H1 (cell line): ENCODE measurements at regions not wholly inside any gene's neighbourhood (a gene's known extent, or its start where the extent isn't known, plus 50 kb on each side); places are given as distances from the start of the nearest gene placed in this dataset.
"Not testable (repeated sequence)": the region's sequence is repeated elsewhere in the genome, so short reads cannot be mapped to it uniquely, and the experiment has no call there.

Experiments used
- CTCF ChIA-PET: fragments of 300-600 bp; sonication (Branson Sonifier 250); formaldehyde crosslinking; loops from one replicate; lab custom pipeline; 2021; ENCODE audit not compliant: partially characterized antibody; lab: Charles Lee
- POLR2A ChIA-PET: fragments of 300-600 bp; sonication (Branson Sonifier 250); formaldehyde crosslinking; loops from one replicate; lab custom pipeline; 2021; ENCODE audit warnings: inconsistent platforms; ENCODE audit not compliant: partially characterized antibody; lab: Charles Lee
- DNase-seq, 2 experiments: peaks; one replicate each; pipeline versions ENCODE4 v3.0.0 to v3.0.0-alpha.2; 2010 to 2022; ENCODE audit warnings: low spot score in 2 of 2, low read depth in 1 of 2, mixed read lengths in 1 of 2
- FAIRE-seq: peaks from 2 replicates; lab custom pipeline; 2011; peaks lifted over from hg19 to GRCh38; lab: Jason Lieb, UNC
- H2AFZ ChIP-seq: 2 replicates; pipeline ENCODE4 v1.8.1; 2012; ENCODE audit warnings: low read length, inconsistent platforms
- H2AK5ac ChIP-seq: 2 replicates; pipeline ENCODE4 v1.6.1; 2013; ENCODE audit warnings: low read depth, low read length
- H2BK120ac ChIP-seq: replicated peaks from 2 replicates; pipeline ENCODE3; 2013; ENCODE audit warnings: low read depth, low read length, inconsistent platforms
- H2BK12ac ChIP-seq: 2 replicates; pipeline ENCODE4 v1.6.1; 2013; ENCODE audit warnings: low read depth, low read length
- H2BK15ac ChIP-seq: 2 replicates; pipeline ENCODE4 v1.6.1; 2013; ENCODE audit warnings: low read length
- H2BK20ac ChIP-seq: 2 replicates; pipeline ENCODE4 v1.6.1; 2013; ENCODE audit warnings: low read length
- H2BK5ac ChIP-seq: 2 replicates; pipeline ENCODE4 v1.6.1; 2013; ENCODE audit warnings: low read depth, low read length
- H3K14ac ChIP-seq: 2 replicates; pipeline ENCODE4 v1.6.1; 2013; ENCODE audit warnings: inconsistent platforms; ENCODE audit not compliant: insufficient read length
- H3K18ac ChIP-seq: 2 replicates; pipeline ENCODE4 v1.6.1; 2013; ENCODE audit warnings: low read length; ENCODE audit errors: extremely low read depth
- H3K23ac ChIP-seq: 2 replicates; pipeline ENCODE4 v1.6.1; 2013; ENCODE audit warnings: inconsistent platforms; ENCODE audit not compliant: insufficient read length
- H3K23me2 ChIP-seq: 2 replicates; pipeline ENCODE4 v1.6.1; 2013; ENCODE audit warnings: low read depth, low read length
- H3K27ac ChIP-seq: 2 replicates; pipeline ENCODE4 v1.6.1; 2011; ENCODE audit warnings: low read depth, low read length, inconsistent platforms
- H3K27me3 ChIP-seq, 4 experiments: replicated peaks in 1 of 4; 1 replicate in 1 of 4; 2 replicates in 3 of 4; pipeline versions ENCODE4 v1.6.1 to v1.8.1; 2011 to 2013; ENCODE audit warnings: low read length in 3 of 4, mild to moderate bottlenecking in 3 of 4, inconsistent platforms in 2 of 4, mixed read lengths in 2 of 4, moderate library complexity in 1 of 4; ENCODE audit not compliant: control insufficient read depth in 3 of 4, insufficient read depth in 3 of 4; ENCODE audit errors: extremely low read depth in 1 of 4
- H3K36me3 ChIP-seq, 4 experiments: 2 replicates each; pipeline versions ENCODE4 v1.6.1 to v1.8.1; 2011 to 2013; ENCODE audit warnings: mild to moderate bottlenecking in 4 of 4, low read length in 3 of 4, moderate library complexity in 2 of 4, control low read depth in 1 of 4, inconsistent platforms in 1 of 4; ENCODE audit not compliant: insufficient read depth in 4 of 4, control insufficient read depth in 2 of 4
- H3K4ac ChIP-seq: replicated peaks from 2 replicates; pipeline ENCODE3; 2013; ENCODE audit warnings: low read length, low read depth, mixed read lengths, inconsistent platforms; ENCODE audit not compliant: insufficient read length
- H3K4me1 ChIP-seq, 4 experiments: replicated peaks in 1 of 4; 1 replicate in 1 of 4; 2 replicates in 3 of 4; pipeline versions ENCODE4 v1.6.1 to v1.8.1; 2011 to 2013; ENCODE audit warnings: low read length in 3 of 4, inconsistent platforms in 2 of 4, mixed read lengths in 1 of 4; ENCODE audit not compliant: insufficient read depth in 4 of 4, control insufficient read depth in 3 of 4
- H3K4me2 ChIP-seq, 2 experiments: 2 replicates each; pipeline versions ENCODE4 v1.6.1 to v1.8.1; 2011 to 2013; ENCODE audit warnings: low read depth in 2 of 2, low read length in 2 of 2, control low read depth in 1 of 2, inconsistent platforms in 1 of 2, mild to moderate bottlenecking in 1 of 2; ENCODE audit not compliant: insufficient read depth in 1 of 2
- H3K4me3 ChIP-seq, 4 experiments: fragments of 200-600, 300-600 bp in 1 of 4; sonication (generic), shearing (Covaris generic), sonication (Bioruptor Twin) in 1 of 4; 2 replicates each; pipeline versions ENCODE4 v1.5.1 to v1.8.1; 2011 to 2016; ENCODE audit warnings: low read length in 4 of 4, low read depth in 3 of 4, control low read depth in 2 of 4, inconsistent platforms in 2 of 4, mild to moderate bottlenecking in 2 of 4, mixed read lengths in 1 of 4, moderate library complexity in 1 of 4; ENCODE audit not compliant: insufficient read depth in 2 of 4; ENCODE audit errors: extremely low read depth in 1 of 4
- H3K56ac ChIP-seq: replicated peaks from 2 replicates; pipeline ENCODE3; 2013; ENCODE audit warnings: low read depth, mild to moderate bottlenecking, mixed read lengths, low read length, inconsistent platforms; ENCODE audit not compliant: insufficient read length
- H3K79me1 ChIP-seq: 2 replicates; pipeline ENCODE4 v1.6.1; 2013; ENCODE audit warnings: low read depth, low read length, control low read depth
- H3K79me2 ChIP-seq, 2 experiments: 2 replicates each; pipeline versions ENCODE4 v1.6.1 to v1.8.1; 2012 to 2013; ENCODE audit warnings: low read length in 2 of 2, mild to moderate bottlenecking in 2 of 2, inconsistent platforms in 1 of 2; ENCODE audit not compliant: insufficient read depth in 2 of 2, control insufficient read depth in 1 of 2
- H3K9ac ChIP-seq, 4 experiments: replicated peaks in 1 of 4; 1 replicate in 1 of 4; 2 replicates in 3 of 4; pipeline versions ENCODE4 v1.6.1 to v1.8.1; 2011 to 2013; ENCODE audit warnings: low read depth in 3 of 4, low read length in 3 of 4, control low read depth in 2 of 4, mild to moderate bottlenecking in 2 of 4, moderate library complexity in 2 of 4, inconsistent platforms in 1 of 4; ENCODE audit errors: extremely low read depth in 1 of 4
- H3K9me3 ChIP-seq, 2 experiments: 2 replicates each; pipeline versions ENCODE4 v1.6.1 to v1.8.1; 2012 to 2013; ENCODE audit warnings: mild to moderate bottlenecking in 2 of 2, moderate library complexity in 2 of 2, control low read depth in 1 of 2, inconsistent platforms in 1 of 2, low read depth in 1 of 2, low read length in 1 of 2, mixed read lengths in 1 of 2; ENCODE audit not compliant: insufficient read depth in 2 of 2
- H4K20me1 ChIP-seq, 2 experiments: replicated peaks in 1 of 2; 2 replicates each; pipeline versions ENCODE3 to v1.8.1; 2011 to 2013; ENCODE audit warnings: inconsistent platforms in 2 of 2, low read length in 2 of 2, mild to moderate bottlenecking in 1 of 2; ENCODE audit not compliant: insufficient read depth in 2 of 2, control insufficient read depth in 1 of 2
- H4K5ac ChIP-seq: 2 replicates; pipeline ENCODE4 v1.6.1; 2013; ENCODE audit warnings: low read length, low read depth, mixed read lengths, inconsistent platforms; ENCODE audit not compliant: insufficient read length
- H4K8ac ChIP-seq: 2 replicates; pipeline ENCODE4 v1.8.0; 2013; ENCODE audit warnings: mild to moderate bottlenecking, moderate library complexity, low read length, inconsistent platforms; ENCODE audit not compliant: insufficient read depth; ENCODE audit errors: extremely low read depth
- H4K91ac ChIP-seq: replicated peaks from 2 replicates; pipeline ENCODE3; 2013; ENCODE audit warnings: low read length, mixed read lengths, inconsistent platforms; ENCODE audit not compliant: insufficient read length
- WGBS, 2 experiments: shearing (Covaris generic) in 1 of 2; methylation state at CpG; one replicate each; pipeline versions ENCODE4 v1.1.6 to v1.1.7; 2013 to 2015; ENCODE audit warnings: low lambda C conversion rate in 2 of 2, mixed read lengths in 2 of 2, inconsistent platforms in 1 of 2, low coverage in 1 of 2, missing lambda C conversion rate in 1 of 2; ENCODE audit not compliant: insufficient replicate concordance in 2 of 2, insufficient coverage in 1 of 2, insufficient read length in 1 of 2; ENCODE audit errors: extremely low coverage in 1 of 2, missing lambda C conversion rate in 1 of 2; 5-methylcytosine and 5-hydroxymethylcytosine counted together

- H3K9ac ChIP-seq, H3K4me2 ChIP-seq, H3K23ac ChIP-seq, H4K8ac ChIP-seq, H4K5ac ChIP-seq, H3K4ac ChIP-seq, H3K4me1 ChIP-seq, H3K23me2 ChIP-seq, H2AFZ ChIP-seq, H3K14ac ChIP-seq, FAIRE-seq, H2AK5ac ChIP-seq, H3K27ac ChIP-seq, H3K79me1 ChIP-seq, DNase-seq, H2BK20ac ChIP-seq, CTCF ChIA-PET, H3K36me3 ChIP-seq, H2BK12ac ChIP-seq, H3K4me3 ChIP-seq, H3K79me2 ChIP-seq, H2BK5ac ChIP-seq, POLR2A ChIA-PET, H3K27me3 ChIP-seq, H2BK120ac ChIP-seq, H3K9me3 ChIP-seq, H4K91ac ChIP-seq, H3K18ac ChIP-seq, H4K20me1 ChIP-seq, H3K56ac ChIP-seq: not testable (repeated sequence)
- 86% methylated on average over 8 of the region's 8 CpGs; no CpG with 5 or more reads in 1 of the 2 experiments for WGBS, 2 experiments
- H2BK15ac ChIP-seq: 0 out of 2 replicates have a peak overlapping the region, but pooled peaks have one; percentile 46
Observed at GRCh38 chr4:3627456-3627855, 95.2 kb upstream of the LRPAP1 start.
